ENCODE measurements at regions not wholly inside any gene's neighbourhood (a gene's known extent, or its start where the extent isn't known, plus 50 kb on each side); places are given as distances from the start of the nearest gene placed in this dataset. TPM values are rescaled to one million over a fixed set of nuclear protein-coding genes. Genes with fewer than 3 reads are reported as not detected.
A peak's percentile ranks its signal among the peaks of the same experiment; 100 is the strongest.
"Not testable (repeated sequence)": the region's sequence is repeated elsewhere in the genome, so short reads cannot be mapped to it uniquely, and the experiment has no call there.

DNA sequence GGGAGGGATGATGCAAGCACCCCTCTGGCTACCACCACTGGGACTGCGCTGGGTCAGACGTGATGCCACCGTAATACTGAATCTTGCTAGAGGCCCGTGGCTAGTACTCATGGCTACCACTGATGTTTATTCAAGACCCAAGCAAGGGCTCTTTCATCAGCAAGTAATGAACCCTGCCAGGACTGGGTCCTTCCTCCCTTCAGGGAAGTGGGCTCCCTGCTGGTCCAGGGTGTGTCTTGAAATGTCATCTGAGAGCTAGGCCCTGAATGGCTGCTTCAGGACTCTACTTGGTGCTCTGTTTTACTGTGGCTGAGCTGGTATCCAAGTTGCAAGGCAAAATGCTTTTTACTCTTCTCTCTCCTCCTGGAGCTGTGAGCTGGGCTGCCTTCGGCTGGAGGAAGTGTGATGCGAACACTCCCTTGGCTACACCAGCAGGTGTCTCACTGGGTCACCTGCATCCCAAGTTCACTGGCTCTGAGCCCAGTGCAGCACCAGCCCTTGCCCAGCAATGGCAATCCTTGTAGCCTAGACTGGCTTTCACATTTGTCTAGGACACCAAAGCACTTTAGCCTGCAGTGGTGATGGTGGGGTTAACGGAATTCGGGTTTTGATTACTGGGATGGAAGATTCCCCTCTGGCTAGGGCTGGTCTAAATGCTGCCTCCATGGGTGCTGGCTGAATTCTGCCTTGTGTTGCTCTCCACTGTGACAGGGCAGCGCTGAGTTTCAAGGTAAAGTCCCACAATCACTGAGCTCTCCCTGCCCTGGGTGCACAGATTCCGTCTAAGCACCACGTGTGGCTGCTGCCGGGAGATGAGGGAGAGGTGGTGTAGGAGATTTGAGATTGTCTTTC is 98.6 kb downstream of the USP22 start:
- no peak overlapping the region for H2AFZ ChIP-seq

DNA sequence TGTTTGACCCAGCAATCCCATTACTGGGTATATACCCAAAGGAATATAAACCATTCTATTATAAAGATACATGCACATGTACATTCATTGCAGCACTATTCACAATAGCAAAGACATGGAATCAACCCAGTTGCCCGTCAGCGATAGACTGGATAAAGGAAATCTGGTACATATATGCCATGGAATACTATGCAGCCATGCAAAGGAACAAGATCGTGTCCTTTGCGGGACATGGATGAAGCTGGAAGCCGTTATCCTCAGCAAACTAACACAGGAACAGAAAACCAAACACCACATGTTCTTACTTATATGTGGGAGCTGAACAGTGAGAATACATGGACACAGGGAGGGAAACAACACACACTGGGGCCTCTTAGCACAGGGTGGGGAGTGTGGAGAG is 95.1 kb downstream of the USP22 start:
- not testable (repeated sequence) for DNase-seq (ENCODE audit: low spot score); H3K4me2 ChIP-seq; H3K4me1 ChIP-seq (ENCODE audit: insufficient read depth); H3K27ac ChIP-seq; H3K9me3 ChIP-seq (ENCODE audit: low read depth); H3K36me3 ChIP-seq (replicated peaks; ENCODE audit: insufficient read depth, low read depth); H3K79me2 ChIP-seq; H3K27me3 ChIP-seq; H2AFZ ChIP-seq; H3K4me3 ChIP-seq; H4K20me1 ChIP-seq (ENCODE audit: insufficient read depth, poor library complexity, severe bottlenecking); H3K9me2 ChIP-seq (replicated peaks; ENCODE audit: insufficient read depth)
- WGBS (ENCODE audit: low lambda C conversion rate, missing lambda C conversion rate), result 97% methylated on average over 5 of the region's 5 CpGs

More for the DNA sequence above, 98.6 kb downstream of the USP22 start:
- Histone ChIP-seq H3K9me3 (ENCODE audit: low read depth) (no peaks in the 10 kb centered on the region), H3K4me2 (no peak overlapping the region), H3K36me3 (replicated peaks; ENCODE audit: insufficient read depth, low read depth) (no peaks in the 10 kb centered on the region), H3K79me2 (no peaks in the 10 kb centered on the region), H3K4me3 (no peak overlapping the region), H4K20me1 (ENCODE audit: insufficient read depth, poor library complexity, severe bottlenecking) (no peaks in the 10 kb centered on the region), H3K27ac (no peak overlapping the region), H3K9me2 (replicated peaks; ENCODE audit: insufficient read depth) (no peaks in the 10 kb centered on the region), H3K4me1 (ENCODE audit: insufficient read depth) (no peaks in the 10 kb centered on the region), H3K27me3 (no peaks in the 10 kb centered on the region)
- TF ChIP-seq, protein P1, sequence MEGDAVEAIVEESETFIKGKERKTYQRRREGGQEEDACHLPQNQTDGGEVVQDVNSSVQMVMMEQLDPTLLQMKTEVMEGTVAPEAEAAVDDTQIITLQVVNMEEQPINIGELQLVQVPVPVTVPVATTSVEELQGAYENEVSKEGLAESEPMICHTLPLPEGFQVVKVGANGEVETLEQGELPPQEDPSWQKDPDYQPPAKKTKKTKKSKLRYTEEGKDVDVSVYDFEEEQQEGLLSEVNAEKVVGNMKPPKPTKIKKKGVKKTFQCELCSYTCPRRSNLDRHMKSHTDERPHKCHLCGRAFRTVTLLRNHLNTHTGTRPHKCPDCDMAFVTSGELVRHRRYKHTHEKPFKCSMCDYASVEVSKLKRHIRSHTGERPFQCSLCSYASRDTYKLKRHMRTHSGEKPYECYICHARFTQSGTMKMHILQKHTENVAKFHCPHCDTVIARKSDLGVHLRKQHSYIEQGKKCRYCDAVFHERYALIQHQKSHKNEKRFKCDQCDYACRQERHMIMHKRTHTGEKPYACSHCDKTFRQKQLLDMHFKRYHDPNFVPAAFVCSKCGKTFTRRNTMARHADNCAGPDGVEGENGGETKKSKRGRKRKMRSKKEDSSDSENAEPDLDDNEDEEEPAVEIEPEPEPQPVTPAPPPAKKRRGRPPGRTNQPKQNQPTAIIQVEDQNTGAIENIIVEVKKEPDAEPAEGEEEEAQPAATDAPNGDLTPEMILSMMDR (IDR thresholded peaks at IDR 0.05; ENCODE audit: poor library complexity), result peak; percentile 38
- no peak for TF ChIP-seq EZH2 (IDR thresholded peaks at IDR 0.05; ENCODE audit: borderline replicate concordance)
- peak; percentile 73 for DNase-seq (ENCODE audit: low spot score)
- WGBS (ENCODE audit: low lambda C conversion rate, missing lambda C conversion rate), result 79% methylated on average over 12 of the region's 12 CpGs

DNA sequence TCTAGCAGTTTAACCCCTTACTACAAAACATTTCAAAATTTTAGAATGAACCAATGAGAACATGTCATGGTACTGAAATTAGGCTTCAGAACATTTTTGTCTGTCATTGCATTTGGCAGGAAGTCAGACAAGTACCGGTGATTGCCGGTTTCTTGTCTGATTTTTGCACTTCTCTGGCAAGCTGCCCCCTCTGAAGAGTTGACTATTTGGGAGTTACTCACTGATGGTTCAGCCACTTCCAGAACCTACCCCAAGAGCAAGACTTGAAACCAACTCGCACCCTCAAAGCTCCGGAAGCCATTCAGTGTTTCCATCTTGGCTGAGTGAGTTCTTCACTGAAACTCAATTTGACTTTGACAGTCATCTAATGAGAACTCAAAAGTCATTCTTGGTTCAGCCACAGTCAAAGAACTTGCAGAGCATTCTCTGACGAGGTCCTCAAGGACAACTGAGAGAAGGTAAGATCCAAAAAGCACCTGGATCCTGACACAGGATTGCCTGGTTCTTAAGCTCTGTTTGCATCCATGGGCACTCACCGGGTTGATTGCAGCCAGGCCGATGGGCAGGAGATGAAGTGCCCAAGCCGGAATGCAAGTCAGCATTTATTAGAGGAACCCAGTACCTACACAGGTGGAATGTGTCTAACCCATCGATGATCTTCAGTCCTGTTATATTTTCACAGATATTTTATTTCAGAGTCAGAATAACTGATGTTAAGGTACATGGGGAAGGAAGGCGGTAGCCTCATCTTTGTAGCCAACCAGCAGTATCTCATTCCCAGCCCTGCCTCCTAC is 93.6 kb downstream of the USP22 start:
- no peaks in the 10 kb centered on the region for H3K9me3 ChIP-seq (ENCODE audit: low read depth)
- no peaks in the 10 kb centered on the region for H3K9me2 ChIP-seq (replicated peaks; ENCODE audit: insufficient read depth)
- H3K4me1 ChIP-seq (ENCODE audit: insufficient read depth), result peaks cover 3% of the 10 kb centered on the region
- H4K20me1 ChIP-seq (ENCODE audit: insufficient read depth, poor library complexity, severe bottlenecking), result no peaks in the 10 kb centered on the region
- H3K27me3 ChIP-seq, result no peaks in the 10 kb centered on the region
- no peak for DNase-seq (ENCODE audit: low spot score)
- H3K4me2 ChIP-seq, result no peak overlapping the region
- H3K27ac ChIP-seq, result no peak overlapping the region
- H3K4me3 ChIP-seq, result no peak overlapping the region
- H3K36me3 ChIP-seq (replicated peaks; ENCODE audit: insufficient read depth, low read depth), result no peaks in the 10 kb centered on the region
- WGBS (ENCODE audit: low lambda C conversion rate, missing lambda C conversion rate), result 95% methylated on average over 10 of the region's 10 CpGs
- TF ChIP-seq EZH2 (IDR thresholded peaks at IDR 0.05; ENCODE audit: borderline replicate concordance) (no peak), EZH2phosphoT487 (IDR thresholded peaks at IDR 0.05; ENCODE audit: low read depth, severe bottlenecking, unreplicated experiment) (no peak)
- TF ChIP-seq, protein P1 (IDR thresholded peaks at IDR 0.05; ENCODE audit: poor library complexity), result no peak
- H3K79me2 ChIP-seq, result no peaks in the 10 kb centered on the region
- no peak overlapping the region for H2AFZ ChIP-seq

Small RNA genes in the stretch of these regions (small RNA-seq; reads per million reads assigned to genes)
- gene AC087499.6 (not detected), gene RNU6-1178P (not detected)

Measured in hepatocyte (in vitro differentiated cells).